ENCODE measurements at regions not wholly inside any gene's neighbourhood (a gene's known extent, or its start where the extent isn't known, plus 50 kb on each side); places are given as distances from the start of the nearest gene placed in this dataset.

DNA sequence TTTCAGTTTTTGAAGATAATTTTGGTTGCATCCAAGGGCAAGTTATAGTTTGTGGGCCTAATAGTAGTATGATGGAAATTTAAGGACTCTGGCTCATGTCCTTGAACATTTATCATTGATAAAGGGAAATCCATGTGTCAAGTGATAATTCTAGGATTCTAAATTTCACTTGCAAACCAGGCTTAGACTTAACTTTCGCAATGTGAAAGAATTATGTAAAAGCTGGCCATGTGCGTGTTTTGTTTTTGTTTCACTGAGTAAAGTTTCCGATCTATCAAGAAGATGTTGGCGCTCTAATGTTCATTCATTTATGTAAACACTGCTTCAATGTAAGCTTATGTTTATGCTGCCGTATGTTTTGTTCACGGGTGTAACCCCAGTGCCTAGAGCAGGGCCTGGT is 302.0 kb downstream of the SOX4 start:
- TF ChIP-seq, protein P1, sequence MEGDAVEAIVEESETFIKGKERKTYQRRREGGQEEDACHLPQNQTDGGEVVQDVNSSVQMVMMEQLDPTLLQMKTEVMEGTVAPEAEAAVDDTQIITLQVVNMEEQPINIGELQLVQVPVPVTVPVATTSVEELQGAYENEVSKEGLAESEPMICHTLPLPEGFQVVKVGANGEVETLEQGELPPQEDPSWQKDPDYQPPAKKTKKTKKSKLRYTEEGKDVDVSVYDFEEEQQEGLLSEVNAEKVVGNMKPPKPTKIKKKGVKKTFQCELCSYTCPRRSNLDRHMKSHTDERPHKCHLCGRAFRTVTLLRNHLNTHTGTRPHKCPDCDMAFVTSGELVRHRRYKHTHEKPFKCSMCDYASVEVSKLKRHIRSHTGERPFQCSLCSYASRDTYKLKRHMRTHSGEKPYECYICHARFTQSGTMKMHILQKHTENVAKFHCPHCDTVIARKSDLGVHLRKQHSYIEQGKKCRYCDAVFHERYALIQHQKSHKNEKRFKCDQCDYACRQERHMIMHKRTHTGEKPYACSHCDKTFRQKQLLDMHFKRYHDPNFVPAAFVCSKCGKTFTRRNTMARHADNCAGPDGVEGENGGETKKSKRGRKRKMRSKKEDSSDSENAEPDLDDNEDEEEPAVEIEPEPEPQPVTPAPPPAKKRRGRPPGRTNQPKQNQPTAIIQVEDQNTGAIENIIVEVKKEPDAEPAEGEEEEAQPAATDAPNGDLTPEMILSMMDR (IDR thresholded peaks at IDR 0.05; ENCODE audit: low read length): no peak
- TF ChIP-seq EZH2 (IDR thresholded peaks at IDR 0.05; ENCODE audit: borderline replicate concordance, low read length): no peak

Measured in OCI-LY1 (cell line).